ENCODE measurements at regions not wholly inside any gene's neighbourhood (a gene's known extent, or its start where the extent isn't known, plus 50 kb on each side); places are given as distances from the start of the nearest gene placed in this dataset.
"Not testable (repeated sequence)": the region's sequence is repeated elsewhere in the genome, so short reads cannot be mapped to it uniquely, and the experiment has no call there.

DNA sequence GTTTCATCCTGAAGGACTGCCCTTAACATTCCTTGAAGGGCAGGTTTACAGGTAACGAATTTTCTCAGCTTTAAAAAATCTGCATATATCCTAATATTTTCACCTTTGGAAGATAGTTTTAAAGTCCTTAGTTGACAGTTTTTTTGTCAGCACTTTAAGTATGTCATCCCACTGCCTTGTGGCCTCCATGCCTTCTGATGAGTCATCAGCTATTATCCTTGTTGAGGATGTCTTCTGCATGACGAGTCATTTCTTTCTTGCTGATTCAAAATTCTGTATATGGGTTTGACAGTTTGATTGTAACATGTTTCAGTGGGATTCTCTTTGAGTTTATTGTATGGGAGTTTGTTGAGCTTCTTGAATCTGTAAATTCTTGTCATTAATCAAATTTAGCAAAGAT lies 500.6 kb downstream of the DISC1 start:
- WGBS, 2 experiments (ENCODE audit: insufficient coverage in 1 of 2, insufficient read length in 1 of 2): 62 to 100% methylated on average over 1 to 2 of the region's 2 CpGs
- H3K4me3 ChIP-seq (ENCODE audit: low read length): no peak overlapping the region
- Mint-ChIP-seq H3K27ac (no peak overlapping the region), H3K36me3 (ENCODE audit: low read depth) (peaks cover 12% of the 10 kb centered on the region), H3K9me3 (peaks cover 24% of the 10 kb centered on the region), H3K4me1 (peaks cover 28% of the 10 kb centered on the region), H3K4me3 (no peak overlapping the region), H3K27me3 (ENCODE audit: insufficient read depth) (peaks cover 5% of the 10 kb centered on the region)
- no peak overlapping the region for H3K27ac ChIP-seq (ENCODE audit: low read depth, low read length)
- no peaks in the 10 kb centered on the region for H3K4me1 ChIP-seq (ENCODE audit: control insufficient read depth, insufficient read depth, low read length)
- no peak for TF ChIP-seq CTCF (conservative IDR thresholded peaks at IDR 0.05)
- no peaks in the 10 kb centered on the region for H3K27me3 ChIP-seq (ENCODE audit: control insufficient read depth, insufficient read depth, low read length, poor library complexity, severe bottlenecking)
- peaks cover 45% of the 10 kb centered on the region for H3K9me3 ChIP-seq (ENCODE audit: control insufficient read depth, low read length)
- no peak for DNase-seq
- H3K9ac ChIP-seq (ENCODE audit: extremely low read depth, low read length, poor library complexity, severe bottlenecking): no peak overlapping the region
- no peaks in the 10 kb centered on the region for H3K36me3 ChIP-seq (ENCODE audit: control insufficient read depth, insufficient read depth, low read length)

DNA sequence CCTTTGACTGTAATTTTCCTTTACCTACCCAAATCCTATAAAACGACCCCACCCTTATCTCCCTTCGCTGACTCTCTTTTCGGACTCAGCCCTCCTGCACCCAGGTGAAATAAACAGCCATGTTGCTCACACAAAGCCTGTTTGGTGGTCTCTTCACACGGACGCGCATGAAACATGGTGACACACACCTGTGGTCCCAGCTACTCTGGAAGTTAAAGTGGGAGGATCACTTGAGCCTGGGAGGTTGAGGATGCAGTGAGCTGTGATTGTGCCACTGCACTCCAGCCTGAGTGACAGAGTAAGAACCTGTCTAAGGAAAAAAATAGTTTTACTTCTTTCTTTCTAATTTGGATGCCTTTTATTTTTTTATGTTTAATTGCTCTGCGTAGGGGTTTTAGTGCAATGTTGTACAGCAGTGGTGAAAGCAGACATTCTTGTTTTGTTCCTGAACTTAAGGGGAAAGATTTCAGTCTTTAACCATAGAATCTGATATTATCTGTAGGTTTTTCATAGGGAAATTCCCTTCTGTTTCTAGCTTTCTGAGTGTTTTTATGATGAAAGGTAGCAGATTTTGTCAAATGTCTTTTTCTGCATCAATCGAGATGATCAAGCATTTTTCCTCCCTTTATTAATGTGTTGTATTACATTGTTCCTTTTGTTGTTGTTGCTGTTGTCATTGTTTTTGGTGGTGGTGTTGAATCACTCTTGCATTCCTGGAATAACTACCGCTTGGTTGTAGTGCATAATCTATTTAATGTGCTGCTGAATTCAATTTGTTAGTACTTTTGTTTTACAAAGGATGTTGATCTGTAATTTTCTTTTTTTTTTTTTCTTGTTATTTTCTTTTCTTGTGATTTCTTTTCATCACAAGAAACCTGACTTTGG lies 497.4 kb downstream of the DISC1 start:
- DNase-seq: peak; percentile 66
- no peaks in the 10 kb centered on the region for H3K4me1 ChIP-seq (ENCODE audit: control insufficient read depth, insufficient read depth, low read length)
- 17 to 21% methylated on average over 3 to 9 of the region's 9 CpGs for WGBS, 2 experiments (ENCODE audit: insufficient coverage in 1 of 2, insufficient read length in 1 of 2)
- peak overlapping the region; percentile 27 for H3K27ac Mint-ChIP-seq
- H3K36me3 ChIP-seq (ENCODE audit: control insufficient read depth, insufficient read depth, low read length): no peaks in the 10 kb centered on the region
- peaks cover 15% of the 10 kb centered on the region for H3K36me3 Mint-ChIP-seq (ENCODE audit: low read depth)
- no peaks in the 10 kb centered on the region for H3K27me3 ChIP-seq (ENCODE audit: control insufficient read depth, insufficient read depth, low read length, poor library complexity, severe bottlenecking)
- peaks cover 18% of the 10 kb centered on the region for H3K9me3 ChIP-seq (ENCODE audit: control insufficient read depth, low read length)
- H3K27me3 Mint-ChIP-seq (ENCODE audit: insufficient read depth): peaks cover 16% of the 10 kb centered on the region
- H3K4me3 Mint-ChIP-seq: peak overlapping the region; percentile 47
- H3K4me3 ChIP-seq (ENCODE audit: low read length): no peak overlapping the region
- peaks cover 15% of the 10 kb centered on the region for H3K9me3 Mint-ChIP-seq
- no peak overlapping the region for H3K27ac ChIP-seq (ENCODE audit: low read depth, low read length)
- no peak overlapping the region for H3K9ac ChIP-seq (ENCODE audit: extremely low read depth, low read length, poor library complexity, severe bottlenecking)
- TF ChIP-seq CTCF (conservative IDR thresholded peaks at IDR 0.05): no peak
- peaks cover 30% of the 10 kb centered on the region for H3K4me1 Mint-ChIP-seq

DNA sequence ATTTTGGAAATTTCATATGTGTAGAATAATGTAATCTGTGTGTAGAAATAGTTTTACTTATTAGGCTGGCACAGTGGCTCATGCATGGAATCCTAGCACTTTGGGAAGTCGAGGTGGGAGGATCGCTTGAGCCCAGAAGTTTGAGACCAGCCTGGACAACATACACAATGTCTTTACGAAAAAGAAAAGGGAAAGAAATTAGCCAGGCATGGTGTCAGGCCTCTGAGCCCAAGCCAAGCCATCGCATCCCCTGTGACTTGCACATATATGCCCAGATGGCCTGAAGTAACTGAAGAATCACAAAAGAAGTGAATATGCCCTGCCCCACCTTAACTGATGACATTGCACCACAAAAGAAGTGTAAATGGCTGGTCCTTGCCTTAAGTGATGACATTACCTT lies 491.3 kb downstream of the DISC1 start:
- DNase-seq; H3K36me3 ChIP-seq (ENCODE audit: control insufficient read depth, insufficient read depth, low read length); H3K27me3 ChIP-seq (ENCODE audit: control insufficient read depth, insufficient read depth, low read length, poor library complexity, severe bottlenecking); H3K4me3 ChIP-seq (ENCODE audit: low read length); H3K27ac Mint-ChIP-seq; H3K9me3 ChIP-seq (ENCODE audit: control insufficient read depth, low read length); H3K9ac ChIP-seq (ENCODE audit: extremely low read depth, low read length, poor library complexity, severe bottlenecking); H3K4me1 ChIP-seq (ENCODE audit: control insufficient read depth, insufficient read depth, low read length); H3K27ac ChIP-seq (ENCODE audit: low read depth, low read length): not testable (repeated sequence)
- WGBS, 2 experiments (ENCODE audit: insufficient coverage in 1 of 2, insufficient read length in 1 of 2): 17 to 49% methylated on average over 1 to 4 of the region's 4 CpGs
- peaks cover 35% of the 10 kb centered on the region for H3K27me3 Mint-ChIP-seq (ENCODE audit: insufficient read depth)
- H3K9me3 Mint-ChIP-seq: peaks cover 17% of the 10 kb centered on the region
- peaks cover 14% of the 10 kb centered on the region for H3K36me3 Mint-ChIP-seq (ENCODE audit: low read depth)
- peaks cover 12% of the 10 kb centered on the region for H3K4me1 Mint-ChIP-seq
- peak overlapping the region; percentile 69 for H3K4me3 Mint-ChIP-seq

All from endodermal cell (in vitro differentiated cells).